ENCODE measurements at regions not wholly inside any gene's neighbourhood (a gene's known extent, or its start where the extent isn't known, plus 50 kb on each side); places are given as distances from the start of the nearest gene placed in this dataset.

DNA sequence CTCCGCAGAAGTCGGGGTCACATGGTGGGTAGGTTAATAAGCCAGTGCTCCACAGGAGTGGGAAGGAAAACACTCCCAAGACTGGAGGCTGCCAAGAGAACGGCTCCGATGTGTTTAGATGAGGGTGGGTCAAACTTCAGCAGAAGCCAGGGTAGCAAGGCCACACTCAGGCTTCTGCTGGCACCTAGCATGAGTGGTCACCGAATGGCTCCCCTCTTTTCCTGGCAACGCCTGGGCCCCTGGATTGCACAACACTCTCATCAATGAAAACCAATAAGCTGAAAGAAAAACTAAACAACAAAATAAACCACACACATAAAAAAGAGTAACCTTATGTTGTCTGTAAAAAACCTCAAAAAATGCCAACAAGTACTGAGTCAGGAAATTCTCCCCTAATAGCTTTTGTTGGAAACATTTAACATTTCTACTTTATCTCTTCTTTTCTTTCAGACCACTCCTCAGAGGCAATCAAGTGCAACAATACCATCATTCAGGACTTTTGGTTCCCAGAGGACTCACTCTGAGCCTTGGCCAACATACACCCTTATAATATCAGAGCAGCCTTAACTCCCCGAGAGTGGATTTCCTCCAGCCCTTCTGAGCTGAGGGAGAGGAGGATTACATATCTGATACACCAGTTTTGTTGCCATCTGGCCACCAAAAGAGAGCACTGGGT lies 279.9 kb downstream of the ENC1 start:
- TF ChIP-seq ZNF274 (IDR thresholded peaks at IDR 0.05; ENCODE audit: low read depth, low read length) = no peak
- no peak overlapping the region for H3K4me3 ChIP-seq (ENCODE audit: low read length)

DNA sequence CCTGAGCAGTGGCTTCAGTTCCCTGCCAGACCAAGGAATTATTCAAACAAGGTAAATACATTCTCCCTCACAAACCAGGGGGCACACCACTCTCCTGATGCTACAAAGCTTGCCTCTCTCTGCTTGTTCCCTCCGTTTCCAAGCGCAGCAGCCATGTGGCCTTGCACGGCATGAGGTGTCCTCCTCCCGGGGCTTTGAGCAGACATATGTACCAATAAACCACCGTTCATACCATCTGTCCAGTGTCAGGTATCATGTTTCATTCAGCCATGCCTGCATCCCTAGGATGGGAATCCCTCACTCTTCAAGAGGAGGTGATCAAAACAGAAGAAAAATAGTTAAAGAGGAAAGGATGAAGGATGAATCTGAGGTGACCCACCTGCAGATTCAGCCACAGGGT lies 282.7 kb downstream of the ENC1 start:
- TF ChIP-seq ZNF274 (IDR thresholded peaks at IDR 0.05; ENCODE audit: low read depth, low read length) = no peak
- no peak overlapping the region for H3K4me3 ChIP-seq (ENCODE audit: low read length)

DNA sequence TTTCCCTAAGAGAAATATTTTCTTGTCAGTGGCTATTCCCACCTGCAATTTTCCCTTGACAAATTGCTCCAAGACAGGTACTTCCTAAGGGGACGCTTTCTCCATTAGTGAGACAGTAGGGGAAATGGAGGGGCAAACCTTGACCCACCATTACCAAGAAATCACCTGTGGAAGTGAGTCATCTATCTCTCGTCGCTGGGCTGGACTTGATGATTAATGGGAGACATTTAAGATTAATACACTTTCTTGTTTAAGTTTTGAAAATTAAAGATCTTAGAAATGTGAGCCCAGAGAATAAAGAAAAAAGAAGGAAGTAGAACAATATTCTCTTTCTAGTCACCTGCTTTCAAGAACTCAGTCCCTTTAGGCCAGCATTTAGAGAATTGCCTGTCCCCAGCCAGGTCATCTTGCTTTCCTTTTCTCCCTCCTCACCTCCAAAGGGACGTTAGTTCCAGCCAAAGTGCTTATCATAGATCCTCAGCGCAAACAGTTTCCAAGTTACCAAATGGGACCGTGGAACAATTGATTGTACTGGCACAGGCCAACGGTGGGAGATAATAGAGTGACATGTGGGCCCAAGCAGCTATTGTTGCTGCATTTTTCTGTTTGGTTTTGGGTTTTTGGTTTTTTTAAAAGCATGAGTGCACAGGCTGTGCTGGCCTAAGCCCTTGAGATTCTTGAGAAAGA lies 284.4 kb downstream of the ENC1 start:
- no peak overlapping the region for H3K4me3 ChIP-seq (ENCODE audit: low read length)
- no peak for TF ChIP-seq ZNF274 (IDR thresholded peaks at IDR 0.05; ENCODE audit: low read depth, low read length)

DNA sequence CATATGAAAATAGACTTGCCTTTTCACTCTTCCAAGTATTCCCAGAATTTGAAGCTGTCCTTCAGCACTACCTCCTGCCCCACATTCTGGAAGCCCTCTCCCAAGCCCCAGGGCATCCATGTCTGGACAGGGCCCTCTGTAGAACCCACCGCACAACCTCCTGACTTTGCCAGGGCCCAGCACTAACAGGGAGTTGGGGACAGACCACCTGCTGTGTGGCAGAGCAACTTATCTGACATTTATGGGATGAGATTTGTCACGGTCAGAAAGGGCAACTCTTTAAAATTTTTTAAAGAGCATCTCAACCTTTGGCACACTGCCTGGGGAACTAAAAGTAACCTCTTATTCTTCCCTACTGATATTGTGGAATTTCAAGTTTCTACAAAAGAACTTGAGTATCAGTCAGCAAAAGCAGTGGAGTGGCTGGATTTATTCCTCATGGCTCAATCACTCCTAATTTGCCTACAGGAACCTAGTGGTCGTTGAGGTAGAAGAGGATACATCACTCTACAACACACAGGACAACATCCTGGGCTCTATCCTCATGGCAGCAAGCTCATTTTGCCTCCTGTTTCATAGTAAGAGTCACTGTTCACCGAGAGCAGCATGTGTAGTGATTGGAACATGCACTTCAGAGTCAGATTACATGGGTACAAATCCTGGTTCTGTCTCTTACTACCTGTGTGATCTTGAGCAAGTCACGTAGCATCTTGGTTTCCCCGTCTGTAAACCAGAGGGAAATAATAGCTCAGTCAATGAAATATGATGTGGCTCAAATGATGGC lies 285.3 kb downstream of the ENC1 start:
- no peak overlapping the region for H3K4me3 ChIP-seq (ENCODE audit: low read length)

GRCh38 chr5:74352256-74352655 lies 288.3 kb downstream of the ENC1 start:
- H3K4me3 ChIP-seq (ENCODE audit: low read length) = no peak overlapping the region
- TF ChIP-seq ZNF274 (IDR thresholded peaks at IDR 0.05; ENCODE audit: low read depth, low read length) = no peak

More for the DNA sequence above, 285.3 kb downstream of the ENC1 start:
- TF ChIP-seq ZNF274 (IDR thresholded peaks at IDR 0.05; ENCODE audit: low read depth, low read length) = no peak

DNA sequence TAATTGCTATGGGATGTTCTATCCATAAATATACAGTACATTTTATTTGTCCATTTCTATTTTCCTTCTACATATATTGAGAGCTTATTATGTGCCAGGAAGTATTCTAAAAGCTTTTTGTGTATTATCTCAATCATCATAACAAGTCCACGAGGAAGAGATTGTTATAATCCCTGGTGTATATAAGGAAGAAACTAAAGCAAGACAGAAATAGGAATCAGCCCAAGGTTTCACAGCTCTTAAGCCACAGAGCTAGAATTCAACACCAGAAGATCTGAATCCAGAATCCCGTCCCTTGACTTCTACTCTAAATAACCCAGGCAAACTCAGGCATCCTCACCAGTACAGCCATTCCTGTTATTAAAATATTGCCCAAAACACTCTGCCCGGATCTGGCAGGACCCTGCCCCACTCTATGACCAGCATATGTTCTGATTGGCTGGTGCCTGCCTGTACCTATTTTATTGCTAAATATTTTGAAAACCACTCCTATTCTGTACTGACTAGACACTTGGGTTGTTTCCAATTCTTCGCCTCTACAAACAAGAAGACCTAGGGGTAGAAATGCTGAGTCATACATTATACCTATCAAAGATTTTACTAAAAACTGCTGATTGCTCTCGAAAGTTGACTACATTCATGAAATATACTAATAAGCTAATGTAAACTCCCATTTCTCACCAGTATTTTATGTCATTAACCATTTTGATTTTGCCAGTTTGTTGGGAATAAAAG lies 297.4 kb downstream of the ENC1 start:
- no peak for TF ChIP-seq ZNF274 (IDR thresholded peaks at IDR 0.05; ENCODE audit: low read depth, low read length)
- H3K4me3 ChIP-seq (ENCODE audit: low read length) = no peak overlapping the region

DNA sequence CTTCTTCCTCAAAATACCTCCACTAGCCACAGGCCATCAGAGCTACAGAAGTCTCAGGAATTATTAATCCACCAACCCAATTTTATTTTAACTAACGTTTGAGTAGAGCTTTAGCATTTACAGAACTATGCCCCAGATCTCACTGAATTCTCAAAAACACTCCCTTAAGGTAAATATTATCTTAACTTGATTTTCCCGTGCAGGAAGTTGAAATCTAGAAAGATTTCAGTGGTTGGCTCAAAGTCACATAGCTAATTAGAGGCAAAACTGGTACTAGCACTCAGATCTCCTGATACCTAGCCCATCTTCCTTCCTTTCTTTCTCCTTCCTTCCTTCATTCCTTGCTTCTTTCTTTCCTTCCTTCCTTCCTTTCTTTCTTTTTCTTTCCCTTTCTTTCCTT lies 298.3 kb downstream of the ENC1 start:
- no peak overlapping the region for H3K4me3 ChIP-seq (ENCODE audit: low read length)
- TF ChIP-seq ZNF274 (IDR thresholded peaks at IDR 0.05; ENCODE audit: low read depth, low read length) = no peak

DNA sequence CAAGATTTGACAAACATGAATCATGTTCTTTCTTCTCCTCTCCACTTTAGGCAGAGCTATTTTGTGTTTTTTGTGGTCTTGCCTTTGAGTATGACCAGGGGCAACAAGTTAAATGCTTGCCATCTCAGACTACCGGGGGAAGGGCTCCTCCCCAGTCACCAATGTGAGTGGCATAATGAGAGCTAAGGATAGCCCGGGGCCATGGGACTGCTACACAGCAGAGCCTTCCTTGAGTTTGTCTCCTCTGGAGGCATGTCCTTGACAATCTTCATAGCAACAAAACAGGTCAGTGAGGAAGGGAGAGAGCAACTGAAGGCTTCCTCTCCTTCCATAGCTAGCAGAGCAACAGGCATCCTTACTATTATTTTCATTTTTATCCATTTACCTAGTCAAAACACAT lies 299.3 kb downstream of the ENC1 start:
- H3K4me3 ChIP-seq (ENCODE audit: low read length) = no peak overlapping the region

DNA sequence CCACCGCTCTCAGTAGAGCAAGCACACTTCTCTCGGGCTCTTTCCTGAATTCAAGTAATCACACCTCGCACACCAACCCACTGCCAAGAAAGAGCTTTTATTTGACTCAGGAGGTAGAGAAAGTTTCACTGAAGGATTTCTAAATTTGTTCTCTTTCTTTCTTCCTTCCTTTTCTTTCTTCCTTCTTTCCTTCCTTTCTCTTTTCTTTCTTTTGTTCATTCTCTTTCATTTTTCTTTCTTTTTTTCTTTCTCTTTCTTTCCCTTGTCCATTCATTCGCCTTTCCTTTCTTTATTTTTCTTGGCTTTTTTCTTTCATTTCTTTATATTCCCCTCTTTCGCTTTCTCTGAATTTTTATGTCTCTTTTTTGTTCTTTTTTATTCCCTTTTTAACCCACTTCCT lies 300.1 kb downstream of the ENC1 start:
- H3K4me3 ChIP-seq (ENCODE audit: low read length) = no peak overlapping the region
- no peak for TF ChIP-seq ZNF274 (IDR thresholded peaks at IDR 0.05; ENCODE audit: low read depth, low read length)

More for the DNA sequence above, 299.3 kb downstream of the ENC1 start:
- no peak for TF ChIP-seq ZNF274 (IDR thresholded peaks at IDR 0.05; ENCODE audit: low read depth, low read length)

GRCh38 chr5:74337984-74338310 lies 302.6 kb downstream of the ENC1 start:
- H3K4me3 ChIP-seq (ENCODE audit: low read length) = no peak overlapping the region
- no peak for TF ChIP-seq ZNF274 (IDR thresholded peaks at IDR 0.05; ENCODE audit: low read depth, low read length)

- no peak for TF ChIP-seq ZNF274 (IDR thresholded peaks at IDR 0.05; ENCODE audit: low read depth, low read length)
- no peak overlapping the region for H3K4me3 ChIP-seq (ENCODE audit: low read length)
Measured at GRCh38 chr5:74337254-74337983, 303.1 kb downstream of the ENC1 start.

DNA sequence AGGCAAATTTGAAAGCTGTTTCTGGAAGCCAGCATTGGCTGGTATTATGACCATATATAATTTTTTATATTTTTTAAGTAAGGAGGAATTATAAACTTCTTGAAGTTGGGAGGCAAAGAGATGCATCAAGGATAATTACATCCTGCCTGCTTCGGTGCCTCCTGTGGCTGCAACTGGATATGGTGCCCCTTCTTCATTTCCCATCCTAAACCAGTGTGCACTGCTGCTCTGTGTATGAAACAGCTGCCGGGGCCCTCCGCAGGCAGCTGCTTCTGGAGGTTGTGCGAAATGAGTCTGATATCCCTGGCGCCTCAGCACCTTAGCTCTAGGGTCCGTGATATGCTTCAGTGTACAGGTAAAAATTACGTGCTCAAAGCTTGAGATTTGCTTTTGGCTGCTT lies 304.2 kb downstream of the ENC1 start:
- no peak for TF ChIP-seq ZNF274 (IDR thresholded peaks at IDR 0.05; ENCODE audit: low read depth, low read length)
- H3K4me3 ChIP-seq (ENCODE audit: low read length) = no peak overlapping the region

GRCh38 chr5:74334762-74335384 lies 305.7 kb downstream of the ENC1 start:
- TF ChIP-seq ZNF274 (IDR thresholded peaks at IDR 0.05; ENCODE audit: low read depth, low read length) = no peak
- no peak overlapping the region for H3K4me3 ChIP-seq (ENCODE audit: low read length)
